WTC11 (cell line): ENCODE measurements at regions not wholly inside any gene's neighbourhood (a gene's known extent, or its start where the extent isn't known, plus 50 kb on each side); places are given as distances from the start of the nearest gene placed in this dataset.

Source experiments
- ATAC-seq: fragments of 200-7000 bp; cut with Tn5 transposase; 2 replicates; pipeline ENCODE4 v1.10.0; 2021; ENCODE audit warnings: mild to moderate bottlenecking, moderate library complexity
- CTCF ChIA-PET: fragments of 300-600 bp; sonication (Branson Sonifier 250); formaldehyde crosslinking; loops from one replicate; lab custom pipeline; 2021; ENCODE audit warnings: antibody characterized with exemption; lab: Charles Lee
- POLR2A ChIA-PET: fragments of 350-600 bp; sonication (Branson Sonifier 250); formaldehyde crosslinking; loops from one replicate; lab custom pipeline; 2021; ENCODE audit warnings: antibody characterized with exemption; lab: Charles Lee
- DNase-seq: peaks from one replicate; pipeline ENCODE4 v3.0.0; 2021; ENCODE audit warnings: low spot score
- H3K27ac Mint-ChIP-seq: 2 replicates; pipeline ENCODE4 v1.8.0; 2021; ENCODE audit warnings: mixed read lengths
- H3K27me3 Mint-ChIP-seq: 2 replicates; pipeline ENCODE4 v1.8.0; 2021; ENCODE audit warnings: low read depth, mild to moderate bottlenecking, moderate library complexity, mixed read lengths
- H3K36me3 Mint-ChIP-seq: 2 replicates; pipeline ENCODE4 v1.8.0; 2021; ENCODE audit warnings: mixed read lengths
- H3K4me1 Mint-ChIP-seq: 2 replicates; pipeline ENCODE4 v1.8.0; 2022; ENCODE audit warnings: mixed read lengths
- H3K4me3 Mint-ChIP-seq: 2 replicates; pipeline ENCODE4 v1.8.0; 2021; ENCODE audit warnings: mild to moderate bottlenecking, moderate library complexity, mixed read lengths
- H3K9me3 Mint-ChIP-seq: 2 replicates; pipeline ENCODE4 v1.8.0; 2021; ENCODE audit warnings: mixed read lengths
- ARID4B ChIP-seq: sonication (generic); formaldehyde crosslinking; IDR thresholded peaks from 2 replicates; pipeline ENCODE4 v1.8.0; 2023; ENCODE audit warnings: missing genetic modification reagents, mild to moderate bottlenecking, borderline replicate concordance
- ELF4 ChIP-seq: sonication (generic); formaldehyde crosslinking; IDR thresholded peaks from 2 replicates; pipeline ENCODE4 v1.8.1; 2022; ENCODE audit warnings: low read depth, mild to moderate bottlenecking, moderate library complexity, missing genetic modification reagents
- FOXP1 ChIP-seq: sonication (generic); formaldehyde crosslinking; IDR thresholded peaks from 2 replicates; pipeline ENCODE4 v1.8.0; 2022; ENCODE audit warnings: missing genetic modification reagents, mild to moderate bottlenecking, moderate library complexity, borderline replicate concordance
- GABPB1 ChIP-seq: sonication (generic); formaldehyde crosslinking; IDR thresholded peaks from 2 replicates; pipeline ENCODE4 v1.8.1; 2023; ENCODE audit warnings: mild to moderate bottlenecking, missing genetic modification reagents
- GRHL2 ChIP-seq: fragments of 250-450 bp; sonication (Bioruptor Pico); IDR thresholded peaks from 2 replicates; pipeline ENCODE4 v1.8.0; 2022; ENCODE audit warnings: mild to moderate bottlenecking, moderate library complexity; ENCODE audit not compliant: insufficient replicate concordance, severe bottlenecking
- GTF2I ChIP-seq: fragments of 250-450 bp; sonication (Bioruptor Pico); conservative IDR thresholded peaks from 2 replicates; pipeline ENCODE4 v1.4.0; 2021; ENCODE audit warnings: mild to moderate bottlenecking
- KAT7 ChIP-seq: sonication (generic); formaldehyde crosslinking; IDR thresholded peaks from 2 replicates; pipeline ENCODE4 v1.8.1; 2023; ENCODE audit warnings: missing genetic modification reagents, mild to moderate bottlenecking, borderline replicate concordance
- NR3C1 ChIP-seq: sonication (generic); formaldehyde crosslinking; conservative IDR thresholded peaks from 2 replicates; pipeline ENCODE4 v1.8.1; 2023; ENCODE audit warnings: low read depth, mild to moderate bottlenecking, missing genetic modification reagents
- PREB ChIP-seq: sonication (generic); formaldehyde crosslinking; IDR thresholded peaks from 2 replicates; pipeline ENCODE4 v1.8.1; 2022; ENCODE audit warnings: mild to moderate bottlenecking, missing genetic modification reagents, moderate library complexity, borderline replicate concordance
- SMAD4 ChIP-seq: sonication (generic); formaldehyde crosslinking; IDR thresholded peaks from 2 replicates; pipeline ENCODE4 v1.8.0; 2022; ENCODE audit warnings: mild to moderate bottlenecking, missing genetic modification reagents
- TCF7 ChIP-seq: sonication (generic); formaldehyde crosslinking; IDR thresholded peaks from 2 replicates; pipeline ENCODE4 v1.8.0; 2022; ENCODE audit warnings: mild to moderate bottlenecking, low read depth, missing genetic modification reagents, moderate library complexity
- TEAD4 ChIP-seq: sonication (generic); formaldehyde crosslinking; IDR thresholded peaks from 2 replicates; pipeline ENCODE4 v1.8.0; 2022; ENCODE audit warnings: mild to moderate bottlenecking, missing genetic modification reagents
- USF2 ChIP-seq: sonication (generic); formaldehyde crosslinking; IDR thresholded peaks from 2 replicates; pipeline ENCODE4 v1.8.1; 2023; ENCODE audit warnings: mild to moderate bottlenecking, missing genetic modification reagents, moderate library complexity
- ZNF219 ChIP-seq: sonication (generic); formaldehyde crosslinking; IDR thresholded peaks from 2 replicates; pipeline ENCODE4 v1.8.0; 2023; ENCODE audit warnings: missing genetic modification reagents, mild to moderate bottlenecking, borderline replicate concordance
- TF ChIP-seq, protein P1 (sequence below): sonication (generic); formaldehyde crosslinking; IDR thresholded peaks from 2 replicates; pipeline ENCODE4 v1.8.1; 2023; ENCODE audit warnings: mild to moderate bottlenecking, missing genetic modification reagents, borderline replicate concordance
- TF ChIP-seq, protein P2 (sequence below): sonication (generic); formaldehyde crosslinking; IDR thresholded peaks from 2 replicates; pipeline ENCODE4 v1.8.1; 2023; ENCODE audit warnings: mild to moderate bottlenecking, missing genetic modification reagents
- TF ChIP-seq, protein P3 (sequence below): sonication (generic); formaldehyde crosslinking; IDR thresholded peaks from 2 replicates; pipeline ENCODE4 v1.8.1; 2022; ENCODE audit warnings: low read depth, missing genetic modification reagents, borderline replicate concordance
- TF ChIP-seq, protein P4 (sequence below): sonication (generic); formaldehyde crosslinking; IDR thresholded peaks from 2 replicates; pipeline ENCODE4 v1.8.1; 2023; ENCODE audit warnings: mild to moderate bottlenecking, missing genetic modification reagents, moderate library complexity

DNA sequence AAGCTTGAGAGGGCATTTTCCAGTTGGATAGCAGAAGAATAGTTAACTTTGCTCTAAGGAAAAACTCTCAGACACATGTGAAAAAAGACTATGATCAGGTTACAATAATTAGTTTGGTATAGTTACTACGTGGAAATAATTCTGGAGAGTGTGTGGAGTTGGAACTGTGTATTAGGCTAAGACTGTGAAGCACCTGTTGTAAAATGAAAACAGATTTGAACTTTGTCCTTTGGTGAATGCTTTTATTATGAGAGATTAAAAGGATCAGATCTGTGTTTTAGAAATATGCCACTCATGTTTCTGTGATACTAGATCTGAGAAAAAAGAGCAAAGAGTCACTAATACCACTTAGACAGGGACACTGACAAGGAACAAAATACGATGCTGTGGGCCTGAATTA, 807.5 kb upstream of the ATXN8OS start (continued):
- TF ChIP-seq ARID4B (CRISPR knock-in tag): no peak
- no peak for TF ChIP-seq USF2 (CRISPR knock-in tag)
- no peak for TF ChIP-seq FOXP1 (CRISPR knock-in tag)
- no peak for TF ChIP-seq KAT7
- TF ChIP-seq TCF7 (CRISPR knock-in tag): no peak
- TF ChIP-seq, protein P1, sequence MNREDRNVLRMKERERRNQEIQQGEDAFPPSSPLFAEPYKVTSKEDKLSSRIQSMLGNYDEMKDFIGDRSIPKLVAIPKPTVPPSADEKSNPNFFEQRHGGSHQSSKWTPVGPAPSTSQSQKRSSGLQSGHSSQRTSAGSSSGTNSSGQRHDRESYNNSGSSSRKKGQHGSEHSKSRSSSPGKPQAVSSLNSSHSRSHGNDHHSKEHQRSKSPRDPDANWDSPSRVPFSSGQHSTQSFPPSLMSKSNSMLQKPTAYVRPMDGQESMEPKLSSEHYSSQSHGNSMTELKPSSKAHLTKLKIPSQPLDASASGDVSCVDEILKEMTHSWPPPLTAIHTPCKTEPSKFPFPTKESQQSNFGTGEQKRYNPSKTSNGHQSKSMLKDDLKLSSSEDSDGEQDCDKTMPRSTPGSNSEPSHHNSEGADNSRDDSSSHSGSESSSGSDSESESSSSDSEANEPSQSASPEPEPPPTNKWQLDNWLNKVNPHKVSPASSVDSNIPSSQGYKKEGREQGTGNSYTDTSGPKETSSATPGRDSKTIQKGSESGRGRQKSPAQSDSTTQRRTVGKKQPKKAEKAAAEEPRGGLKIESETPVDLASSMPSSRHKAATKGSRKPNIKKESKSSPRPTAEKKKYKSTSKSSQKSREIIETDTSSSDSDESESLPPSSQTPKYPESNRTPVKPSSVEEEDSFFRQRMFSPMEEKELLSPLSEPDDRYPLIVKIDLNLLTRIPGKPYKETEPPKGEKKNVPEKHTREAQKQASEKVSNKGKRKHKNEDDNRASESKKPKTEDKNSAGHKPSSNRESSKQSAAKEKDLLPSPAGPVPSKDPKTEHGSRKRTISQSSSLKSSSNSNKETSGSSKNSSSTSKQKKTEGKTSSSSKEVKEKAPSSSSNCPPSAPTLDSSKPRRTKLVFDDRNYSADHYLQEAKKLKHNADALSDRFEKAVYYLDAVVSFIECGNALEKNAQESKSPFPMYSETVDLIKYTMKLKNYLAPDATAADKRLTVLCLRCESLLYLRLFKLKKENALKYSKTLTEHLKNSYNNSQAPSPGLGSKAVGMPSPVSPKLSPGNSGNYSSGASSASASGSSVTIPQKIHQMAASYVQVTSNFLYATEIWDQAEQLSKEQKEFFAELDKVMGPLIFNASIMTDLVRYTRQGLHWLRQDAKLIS (CRISPR knock-in tag): no peak
- no peak for TF ChIP-seq ELF4

DNA sequence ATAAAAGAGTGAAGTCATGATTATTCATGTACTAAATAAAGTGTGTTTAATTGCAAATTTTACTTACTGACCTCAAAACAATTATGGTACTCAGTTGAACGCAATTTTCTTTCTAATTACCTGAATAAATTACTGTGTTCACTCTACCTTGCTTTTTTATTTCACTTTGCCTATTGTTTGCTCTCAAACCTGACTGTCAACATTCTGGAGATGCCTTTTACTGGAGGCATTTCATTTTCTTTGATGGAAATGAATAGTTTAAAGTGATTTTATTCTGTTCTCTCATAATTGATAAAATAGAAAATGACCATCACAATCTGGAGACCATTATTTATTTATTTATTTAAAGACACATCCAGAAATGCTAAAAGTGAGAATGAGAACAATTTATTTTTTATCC, 811.5 kb upstream of the ATXN8OS start:
- peaks cover 4% of the 10 kb centered on the region for H3K36me3 Mint-ChIP-seq
- no peak for DNase-seq
- CTCF ChIA-PET: no interaction called here
- TF ChIP-seq GABPB1 (no peak), GTF2I (CRISPR knock-in tag) (no peak), NR3C1 (CRISPR knock-in tag) (no peak), GRHL2 (CRISPR knock-in tag) (no peak), ARID4B (CRISPR knock-in tag) (no peak), SMAD4 (CRISPR knock-in tag) (no peak), PREB (CRISPR knock-in tag) (no peak), ZNF219 (CRISPR knock-in tag) (no peak), TEAD4 (CRISPR knock-in tag) (no peak)
- TF ChIP-seq, protein P2, sequence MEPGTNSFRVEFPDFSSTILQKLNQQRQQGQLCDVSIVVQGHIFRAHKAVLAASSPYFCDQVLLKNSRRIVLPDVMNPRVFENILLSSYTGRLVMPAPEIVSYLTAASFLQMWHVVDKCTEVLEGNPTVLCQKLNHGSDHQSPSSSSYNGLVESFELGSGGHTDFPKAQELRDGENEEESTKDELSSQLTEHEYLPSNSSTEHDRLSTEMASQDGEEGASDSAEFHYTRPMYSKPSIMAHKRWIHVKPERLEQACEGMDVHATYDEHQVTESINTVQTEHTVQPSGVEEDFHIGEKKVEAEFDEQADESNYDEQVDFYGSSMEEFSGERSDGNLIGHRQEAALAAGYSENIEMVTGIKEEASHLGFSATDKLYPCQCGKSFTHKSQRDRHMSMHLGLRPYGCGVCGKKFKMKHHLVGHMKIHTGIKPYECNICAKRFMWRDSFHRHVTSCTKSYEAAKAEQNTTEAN (CRISPR knock-in tag): no peak
- TF ChIP-seq, protein P3, sequence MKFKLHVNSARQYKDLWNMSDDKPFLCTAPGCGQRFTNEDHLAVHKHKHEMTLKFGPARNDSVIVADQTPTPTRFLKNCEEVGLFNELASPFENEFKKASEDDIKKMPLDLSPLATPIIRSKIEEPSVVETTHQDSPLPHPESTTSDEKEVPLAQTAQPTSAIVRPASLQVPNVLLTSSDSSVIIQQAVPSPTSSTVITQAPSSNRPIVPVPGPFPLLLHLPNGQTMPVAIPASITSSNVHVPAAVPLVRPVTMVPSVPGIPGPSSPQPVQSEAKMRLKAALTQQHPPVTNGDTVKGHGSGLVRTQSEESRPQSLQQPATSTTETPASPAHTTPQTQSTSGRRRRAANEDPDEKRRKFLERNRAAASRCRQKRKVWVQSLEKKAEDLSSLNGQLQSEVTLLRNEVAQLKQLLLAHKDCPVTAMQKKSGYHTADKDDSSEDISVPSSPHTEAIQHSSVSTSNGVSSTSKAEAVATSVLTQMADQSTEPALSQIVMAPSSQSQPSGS: no peak
- TF ChIP-seq, protein P4, sequence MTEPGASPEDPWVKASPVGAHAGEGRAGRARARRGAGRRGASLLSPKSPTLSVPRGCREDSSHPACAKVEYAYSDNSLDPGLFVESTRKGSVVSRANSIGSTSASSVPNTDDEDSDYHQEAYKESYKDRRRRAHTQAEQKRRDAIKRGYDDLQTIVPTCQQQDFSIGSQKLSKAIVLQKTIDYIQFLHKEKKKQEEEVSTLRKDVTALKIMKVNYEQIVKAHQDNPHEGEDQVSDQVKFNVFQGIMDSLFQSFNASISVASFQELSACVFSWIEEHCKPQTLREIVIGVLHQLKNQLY (CRISPR knock-in tag): no peak

More for the DNA sequence above, 811.5 kb upstream of the ATXN8OS start:
- no peaks in the 10 kb centered on the region for H3K27me3 Mint-ChIP-seq
- H3K4me1 Mint-ChIP-seq: peaks cover 37% of the 10 kb centered on the region
- H3K9me3 Mint-ChIP-seq: peaks cover 13% of the 10 kb centered on the region
- POLR2A ChIA-PET: no interaction called here
- H3K27ac Mint-ChIP-seq: no peak overlapping the region
- H3K4me3 Mint-ChIP-seq: no peak overlapping the region
- no peak for ATAC-seq
